GM23338 (cell line): ENCODE measurements at regions not wholly inside any gene's neighbourhood (a gene's known extent, or its start where the extent isn't known, plus 50 kb on each side); places are given as distances from the start of the nearest gene placed in this dataset.

Experiments used
- CTCF ChIP-seq, 2 experiments: fragments of 200-600 bp in 1 of 2; sonication (generic) in 1 of 2; conservative IDR thresholded peaks; 2 replicates each; pipeline versions ENCODE4 v1.5.1 to v1.6.1; 2016 to 2017; ENCODE audit warnings: antibody characterized with exemption in 2 of 2, low read depth in 2 of 2, mild to moderate bottlenecking in 2 of 2, moderate library complexity in 1 of 2
- EZH2 ChIP-seq: fragments of 200-600 bp; sonication (generic); IDR thresholded peaks from one replicate; pipeline ENCODE4 v1.8.0; 2017; ENCODE audit warnings: antibody characterized with exemption, mild to moderate bottlenecking, low read depth; ENCODE audit not compliant: unreplicated experiment
- EZH2phosphoT487 ChIP-seq: fragments of 200-600 bp; sonication (generic); IDR thresholded peaks from one replicate; pipeline ENCODE4 v1.8.1; 2018; ENCODE audit warnings: antibody characterized with exemption; ENCODE audit not compliant: unreplicated experiment
- POLR2AphosphoS5 ChIP-seq: IDR thresholded peaks from 2 replicates; pipeline ENCODE4 v1.6.1; 2016; ENCODE audit warnings: antibody characterized with exemption, low read depth
- STAT1 ChIP-seq: IDR thresholded peaks from one replicate; pipeline ENCODE4 v1.6.1; 2016; ENCODE audit warnings: antibody characterized with exemption; ENCODE audit not compliant: unreplicated experiment

GRCh38 chr13:61214551-61214950, 201.1 kb downstream of the PCDH20 start:
- no peak for TF ChIP-seq CTCF (conservative IDR thresholded peaks at IDR 0.05; ENCODE audit: low read depth in 2 of 2)
- TF ChIP-seq EZH2, result no peak
- TF ChIP-seq EZH2phosphoT487, result no peak
- TF ChIP-seq STAT1, result no peak
- TF ChIP-seq POLR2AphosphoS5, result no peak
